Activated B cell treated with CpG ODN at 0.5 μM for 24 hours (primary cell): ENCODE measurements at regions not wholly inside any gene's neighbourhood (a gene's known extent, or its start where the extent isn't known, plus 50 kb on each side); places are given as distances from the start of the nearest gene placed in this dataset.

Source experiments
- ATAC-seq: fragments of 200-7000 bp; cut with Tn5 transposase; one replicate; pipeline ENCODE4 v1.10.0; 2021; ENCODE audit warnings: low read depth, mild to moderate bottlenecking, moderate library complexity
- CTCF ChIA-PET: fragments of 350-600 bp; sonication (Branson Sonifier 250); formaldehyde crosslinking; loops from one replicate; lab custom pipeline; 2021; ENCODE audit warnings: antibody characterized with exemption; lab: Charles Lee
- POLR2A ChIA-PET: fragments of 350-600 bp; sonication (Branson Sonifier 250); formaldehyde crosslinking; loops from one replicate; lab custom pipeline; 2021; ENCODE audit warnings: antibody characterized with exemption; lab: Charles Lee
- DNase-seq: peaks from one replicate; pipeline ENCODE4 v3.0.0; 2022
- H3K27ac Mint-ChIP-seq: one replicate; pipeline ENCODE4 v1.8.0; 2020; ENCODE audit warnings: mixed read lengths
- H3K27me3 Mint-ChIP-seq: one replicate; pipeline ENCODE4 v1.8.0; 2021; ENCODE audit warnings: mixed read lengths
- H3K36me3 Mint-ChIP-seq: one replicate; pipeline ENCODE4 v1.8.0; 2021; ENCODE audit warnings: low read depth, mixed read lengths
- H3K4me1 Mint-ChIP-seq: one replicate; pipeline ENCODE4 v1.8.0; 2021; ENCODE audit warnings: mixed read lengths
- H3K4me3 Mint-ChIP-seq: one replicate; pipeline ENCODE4 v1.8.0; 2020; ENCODE audit warnings: mild to moderate bottlenecking, mixed read lengths
- H3K9me3 Mint-ChIP-seq: one replicate; pipeline ENCODE4 v1.8.0; 2020; ENCODE audit warnings: mixed read lengths
- CTCF ChIP-seq: fragments of 200-600 bp; IDR thresholded peaks from one replicate; pipeline ENCODE4 v1.8.0; 2022; ENCODE audit warnings: antibody characterized with exemption, mild to moderate bottlenecking
- intact Hi-C: fragments of 100-400 bp; cut with micrococcal nuclease; formaldehyde crosslinking; loops from one replicate; pipeline ENCODE4 v1.15.1; 2024

- intact Hi-C loops: no loop called here
- Mint-ChIP-seq H3K4me3 (no peak overlapping the region), H3K36me3 (no peaks in the 10 kb centered on the region), H3K27ac (no peak overlapping the region), H3K4me1 (no peaks in the 10 kb centered on the region), H3K9me3 (peaks cover 3% of the 10 kb centered on the region), H3K27me3 (no peaks in the 10 kb centered on the region)
- DNase-seq (no peak), ATAC-seq (no peak)
- ChIA-PET POLR2A (no interaction called here), CTCF (no interaction called here)
- TF ChIP-seq CTCF: no peak
Observed at GRCh38 chr15:95442107-95442719, 888.3 kb upstream of the NR2F2 start.

GRCh38 chr15:95444860-95445259 lies 885.6 kb upstream of the NR2F2 start:
- intact Hi-C loops: no loop called here
- Mint-ChIP-seq H3K4me1 (no peaks in the 10 kb centered on the region), H3K27me3 (no peaks in the 10 kb centered on the region), H3K36me3 (no peaks in the 10 kb centered on the region), H3K4me3 (no peak overlapping the region), H3K9me3 (peaks cover 3% of the 10 kb centered on the region), H3K27ac (no peak overlapping the region)
- ATAC-seq (no peak), DNase-seq (no peak)
- TF ChIP-seq CTCF: no peak
- POLR2A ChIA-PET: no interaction called here
- CTCF ChIA-PET: no interaction called here

- Mint-ChIP-seq H3K9me3 (peaks cover 3% of the 10 kb centered on the region), H3K4me1 (no peaks in the 10 kb centered on the region), H3K27me3 (no peaks in the 10 kb centered on the region), H3K27ac (no peak overlapping the region), H3K36me3 (no peaks in the 10 kb centered on the region), H3K4me3 (no peak overlapping the region)
- POLR2A ChIA-PET: no interaction called here
- DNase-seq (no peak), ATAC-seq (no peak)
- CTCF ChIA-PET: no interaction called here
- TF ChIP-seq CTCF: no peak
- intact Hi-C loops: no loop called here
Observed at GRCh38 chr15:95446854-95447253, 883.6 kb upstream of the NR2F2 start.

- Mint-ChIP-seq H3K4me3 (no peak overlapping the region), H3K36me3 (no peaks in the 10 kb centered on the region), H3K27ac (no peak overlapping the region), H3K4me1 (no peaks in the 10 kb centered on the region), H3K9me3 (peaks cover 3% of the 10 kb centered on the region), H3K27me3 (no peaks in the 10 kb centered on the region)
- CTCF ChIA-PET: no interaction called here
- DNase-seq (no peak), ATAC-seq (no peak)
- TF ChIP-seq CTCF: no peak
- intact Hi-C loops: no loop called here
- POLR2A ChIA-PET: no interaction called here
Observed at GRCh38 chr15:95447486-95447885, 883.0 kb upstream of the NR2F2 start.

- Mint-ChIP-seq H3K4me1 (no peaks in the 10 kb centered on the region), H3K36me3 (no peaks in the 10 kb centered on the region), H3K9me3 (peaks cover 3% of the 10 kb centered on the region), H3K27me3 (no peaks in the 10 kb centered on the region), H3K27ac (no peak overlapping the region), H3K4me3 (no peak overlapping the region)
- intact Hi-C loops: no loop called here
- ATAC-seq (no peak), DNase-seq (no peak)
- no peak for TF ChIP-seq CTCF
- ChIA-PET CTCF (no interaction called here), POLR2A (no interaction called here)
Observed at GRCh38 chr15:95448531-95449229, 881.8 kb upstream of the NR2F2 start.
